GM23248 (cell line): ENCODE measurements at regions not wholly inside any gene's neighbourhood (a gene's known extent, or its start where the extent isn't known, plus 50 kb on each side); places are given as distances from the start of the nearest gene placed in this dataset.

Source experiments
- EZH2 ChIP-seq: fragments of 200-600 bp; sonication (generic); IDR thresholded peaks from 2 replicates; pipeline ENCODE4 v1.6.1; 2018; ENCODE audit warnings: antibody characterized with exemption, mild to moderate bottlenecking; ENCODE audit not compliant: insufficient read depth, poor library complexity, severe bottlenecking
- EZH2phosphoT487 ChIP-seq: fragments of 200-600 bp; sonication (generic); IDR thresholded peaks from 2 replicates; pipeline ENCODE4 v1.6.1; 2018; ENCODE audit warnings: antibody characterized with exemption, moderate library complexity, mild to moderate bottlenecking, low read depth; ENCODE audit not compliant: insufficient read depth

DNA sequence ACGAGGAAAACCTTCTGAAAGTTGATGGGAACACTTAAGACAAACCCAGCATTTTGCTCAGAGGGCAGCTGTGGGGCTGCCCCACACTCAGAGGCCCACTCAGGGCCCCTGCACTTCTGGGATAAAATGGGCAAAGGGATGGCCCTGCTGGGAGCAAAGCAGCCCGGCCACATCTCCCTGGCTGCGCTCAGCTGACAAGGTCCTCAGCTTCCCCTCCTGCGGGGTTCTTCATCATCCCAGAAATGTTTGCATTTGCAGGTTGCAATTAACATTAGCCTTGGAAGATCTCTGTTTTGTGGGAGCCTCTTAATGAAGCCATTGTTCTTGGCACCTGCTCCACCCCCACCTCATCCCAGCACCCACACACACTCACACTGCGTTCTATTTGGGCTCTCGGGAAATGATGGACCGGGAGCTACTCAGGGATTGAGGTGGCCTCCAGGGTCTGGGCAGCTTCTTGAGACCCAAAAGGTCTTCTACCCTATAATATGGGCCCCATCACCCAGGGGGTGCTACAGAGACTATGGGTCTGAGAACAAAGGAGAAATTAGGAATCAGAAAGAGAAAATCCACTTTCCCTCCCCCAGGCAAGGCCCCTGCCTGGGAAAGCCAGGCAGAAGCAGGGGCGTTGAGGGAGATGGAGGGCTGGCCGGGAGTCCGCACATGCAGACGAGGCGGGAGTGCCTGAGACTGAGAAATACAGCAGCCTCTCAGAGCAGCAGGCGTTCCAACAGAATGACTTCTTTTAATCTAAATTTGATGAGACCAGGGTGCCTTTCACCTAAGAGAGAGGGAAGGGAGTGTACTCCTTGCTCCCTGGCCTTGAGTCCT, 53.7 kb upstream of the RPL38 start:
- no peak for TF ChIP-seq EZH2
- no peak for TF ChIP-seq EZH2phosphoT487
